ENCODE measurements at regions not wholly inside any gene's neighbourhood (a gene's known extent, or its start where the extent isn't known, plus 50 kb on each side); places are given as distances from the start of the nearest gene placed in this dataset.

DNA sequence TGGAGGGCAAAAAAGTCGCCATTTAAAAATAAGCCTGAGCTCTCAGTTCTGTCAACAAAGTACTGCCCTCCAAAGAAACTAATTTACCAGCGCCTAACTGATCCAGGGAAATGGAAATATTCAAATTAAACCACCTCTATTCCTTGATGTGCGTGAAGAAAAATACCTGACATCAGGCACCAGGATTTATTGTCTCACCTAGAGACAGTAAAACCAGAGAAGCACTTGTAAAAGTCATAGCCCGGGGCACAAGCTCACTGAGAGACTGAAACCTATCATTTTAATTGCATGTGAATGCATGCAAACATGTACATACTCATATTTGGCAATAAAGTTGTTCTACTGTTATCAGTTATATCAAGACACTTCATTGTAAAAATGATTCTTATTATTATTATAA is 147.3 kb upstream of the VSTM2A start (continued):
- TF ChIP-seq, protein P1, sequence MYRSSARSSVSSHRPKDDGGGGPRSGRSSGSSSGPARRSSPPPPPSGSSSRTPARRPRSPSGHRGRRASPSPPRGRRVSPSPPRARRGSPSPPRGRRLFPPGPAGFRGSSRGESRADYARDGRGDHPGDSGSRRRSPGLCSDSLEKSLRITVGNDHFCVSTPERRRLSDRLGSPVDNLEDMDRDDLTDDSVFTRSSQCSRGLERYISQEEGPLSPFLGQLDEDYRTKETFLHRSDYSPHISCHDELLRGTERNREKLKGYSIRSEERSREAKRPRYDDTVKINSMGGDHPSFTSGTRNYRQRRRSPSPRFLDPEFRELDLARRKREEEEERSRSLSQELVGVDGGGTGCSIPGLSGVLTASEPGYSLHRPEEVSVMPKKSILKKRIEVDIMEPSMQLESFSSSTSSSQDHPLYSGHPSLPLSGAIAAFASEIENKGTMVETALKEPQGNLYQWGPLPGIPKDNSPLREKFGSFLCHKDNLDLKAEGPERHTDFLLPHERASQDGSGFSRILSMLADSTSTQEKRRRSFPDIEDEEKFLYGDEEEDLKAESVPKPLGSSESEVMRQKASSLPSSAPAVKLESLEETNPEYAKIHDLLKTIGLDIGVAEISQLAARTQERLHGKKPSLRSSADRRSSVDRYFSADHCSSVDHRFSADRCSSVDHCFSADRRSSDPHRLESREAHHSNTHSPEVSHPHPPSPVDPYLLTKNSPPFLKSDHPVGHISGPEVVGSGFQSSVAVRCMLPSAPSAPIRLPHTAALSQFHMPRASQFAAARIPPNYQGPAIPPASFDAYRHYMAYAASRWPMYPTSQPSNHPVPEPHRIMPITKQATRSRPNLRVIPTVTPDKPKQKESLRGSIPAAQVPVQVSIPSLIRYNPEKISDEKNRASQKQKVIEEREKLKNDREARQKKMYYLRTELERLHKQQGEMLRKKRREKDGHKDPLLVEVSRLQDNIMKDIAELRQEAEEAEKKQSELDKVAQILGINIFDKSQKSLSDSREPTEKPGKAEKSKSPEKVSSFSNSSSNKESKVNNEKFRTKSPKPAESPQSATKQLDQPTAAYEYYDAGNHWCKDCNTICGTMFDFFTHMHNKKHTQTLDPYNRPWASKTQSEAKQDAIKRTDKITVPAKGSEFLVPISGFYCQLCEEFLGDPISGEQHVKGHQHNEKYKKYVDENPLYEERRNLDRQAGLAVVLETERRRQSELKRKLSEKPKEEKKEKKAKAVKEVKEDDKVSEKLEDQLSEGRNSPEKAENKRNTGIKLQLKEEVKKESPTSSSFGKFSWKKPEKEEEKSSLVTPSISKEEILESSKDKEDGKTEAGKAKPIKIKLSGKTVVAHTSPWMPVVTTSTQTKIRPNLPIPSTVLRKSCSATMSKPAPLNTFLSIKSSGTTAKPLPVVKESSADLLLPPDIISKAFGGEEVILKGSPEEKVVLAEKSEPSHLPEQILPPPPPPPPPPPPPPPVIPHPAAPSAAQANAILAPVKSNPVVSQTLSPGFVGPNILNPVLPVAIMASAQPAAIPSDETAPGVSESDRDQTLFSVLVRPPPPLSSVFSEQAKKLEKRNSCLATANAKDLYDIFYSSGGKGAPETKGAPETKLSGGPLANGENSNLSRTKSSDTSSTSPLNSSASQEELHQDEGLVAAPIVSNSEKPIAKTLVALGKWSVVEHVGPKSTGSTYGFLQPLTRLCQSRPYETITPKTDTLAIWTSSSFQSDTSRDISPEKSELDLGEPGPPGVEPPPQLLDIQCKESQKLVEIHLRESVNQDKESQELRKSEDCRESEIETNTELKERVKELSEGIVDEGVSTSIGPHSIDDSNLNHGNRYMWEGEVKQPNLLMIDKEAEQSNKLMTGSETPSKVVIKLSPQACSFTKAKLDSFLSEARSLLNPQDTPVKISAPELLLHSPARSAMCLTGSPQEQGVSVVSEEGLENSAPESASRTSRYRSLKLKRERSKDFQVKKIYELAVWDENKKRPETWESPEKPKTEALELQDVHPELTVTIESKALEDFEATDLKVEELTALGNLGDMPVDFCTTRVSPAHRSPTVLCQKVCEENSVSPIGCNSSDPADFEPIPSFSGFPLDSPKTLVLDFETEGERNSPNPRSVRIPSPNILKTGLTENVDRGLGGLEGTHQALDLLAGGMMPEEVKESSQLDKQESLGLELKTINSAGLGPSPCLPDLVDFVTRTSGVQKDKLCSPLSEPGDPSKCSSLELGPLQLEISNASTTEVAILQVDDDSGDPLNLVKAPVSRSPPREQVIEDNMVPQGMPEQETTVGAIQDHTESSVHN (CRISPR knock-in tag; IDR thresholded peaks at IDR 0.05) = no peak
- no peak for TF ChIP-seq JUNB (CRISPR knock-in tag; IDR thresholded peaks at IDR 0.05; ENCODE audit: borderline replicate concordance)
- TF ChIP-seq, protein P2, sequence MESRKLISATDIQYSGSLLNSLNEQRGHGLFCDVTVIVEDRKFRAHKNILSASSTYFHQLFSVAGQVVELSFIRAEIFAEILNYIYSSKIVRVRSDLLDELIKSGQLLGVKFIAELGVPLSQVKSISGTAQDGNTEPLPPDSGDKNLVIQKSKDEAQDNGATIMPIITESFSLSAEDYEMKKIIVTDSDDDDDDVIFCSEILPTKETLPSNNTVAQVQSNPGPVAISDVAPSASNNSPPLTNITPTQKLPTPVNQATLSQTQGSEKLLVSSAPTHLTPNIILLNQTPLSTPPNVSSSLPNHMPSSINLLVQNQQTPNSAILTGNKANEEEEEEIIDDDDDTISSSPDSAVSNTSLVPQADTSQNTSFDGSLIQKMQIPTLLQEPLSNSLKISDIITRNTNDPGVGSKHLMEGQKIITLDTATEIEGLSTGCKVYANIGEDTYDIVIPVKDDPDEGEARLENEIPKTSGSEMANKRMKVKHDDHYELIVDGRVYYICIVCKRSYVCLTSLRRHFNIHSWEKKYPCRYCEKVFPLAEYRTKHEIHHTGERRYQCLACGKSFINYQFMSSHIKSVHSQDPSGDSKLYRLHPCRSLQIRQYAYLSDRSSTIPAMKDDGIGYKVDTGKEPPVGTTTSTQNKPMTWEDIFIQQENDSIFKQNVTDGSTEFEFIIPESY (CRISPR knock-in tag; IDR thresholded peaks at IDR 0.05) = no peak
- no peak for TF ChIP-seq ZNF446 (CRISPR knock-in tag; IDR thresholded peaks at IDR 0.05)
- TF ChIP-seq, protein P3, sequence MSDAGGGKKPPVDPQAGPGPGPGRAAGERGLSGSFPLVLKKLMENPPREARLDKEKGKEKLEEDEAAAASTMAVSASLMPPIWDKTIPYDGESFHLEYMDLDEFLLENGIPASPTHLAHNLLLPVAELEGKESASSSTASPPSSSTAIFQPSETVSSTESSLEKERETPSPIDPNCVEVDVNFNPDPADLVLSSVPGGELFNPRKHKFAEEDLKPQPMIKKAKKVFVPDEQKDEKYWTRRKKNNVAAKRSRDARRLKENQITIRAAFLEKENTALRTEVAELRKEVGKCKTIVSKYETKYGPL (CRISPR knock-in tag; IDR thresholded peaks at IDR 0.05) = no peak
- TF ChIP-seq WIZ (CRISPR knock-in tag; IDR thresholded peaks at IDR 0.05) = no peak
- TF ChIP-seq, protein P4, sequence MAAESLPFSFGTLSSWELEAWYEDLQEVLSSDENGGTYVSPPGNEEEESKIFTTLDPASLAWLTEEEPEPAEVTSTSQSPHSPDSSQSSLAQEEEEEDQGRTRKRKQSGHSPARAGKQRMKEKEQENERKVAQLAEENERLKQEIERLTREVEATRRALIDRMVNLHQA (CRISPR knock-in tag; IDR thresholded peaks at IDR 0.05) = no peak
